Smooth muscle cell (in vitro differentiated cells): ENCODE measurements at regions not wholly inside any gene's neighbourhood (a gene's known extent, or its start where the extent isn't known, plus 50 kb on each side); places are given as distances from the start of the nearest gene placed in this dataset.

Experiments
- DNase-seq: peaks from one replicate; lab custom pipeline; 2025; ENCODE audit not compliant: unreplicated experiment; lab: John Stamatoyannopoulos, UW
- H2AFZ ChIP-seq: fragments of 200-600 bp; sonication (generic); 2 replicates; pipeline ENCODE4 v1.6.0; 2016; ENCODE audit warnings: antibody characterized with exemption, low read depth, mild to moderate bottlenecking
- H3F3A ChIP-seq: fragments of 200-600 bp; sonication (generic); 2 replicates; pipeline ENCODE4 v1.6.0; 2017; ENCODE audit warnings: antibody characterized with exemption, low read depth
- H3K27ac ChIP-seq: fragments of 200-600 bp; sonication (generic); 2 replicates; pipeline ENCODE4 v1.5.1; 2016; ENCODE audit warnings: low read depth, mild to moderate bottlenecking
- H3K27me3 ChIP-seq: fragments of 200-600 bp; sonication (generic); 2 replicates; pipeline ENCODE4 v1.6.1; 2016; ENCODE audit warnings: low read depth, mild to moderate bottlenecking
- H3K36me3 ChIP-seq: fragments of 200-600 bp; sonication (generic); 2 replicates; pipeline ENCODE4 v1.5.1; 2016; ENCODE audit warnings: low read depth
- H3K4me1 ChIP-seq: fragments of 200-600 bp; sonication (generic); 2 replicates; pipeline ENCODE4 v1.5.1; 2016; ENCODE audit warnings: low read depth
- H3K4me2 ChIP-seq: fragments of 200-600 bp; sonication (generic); 2 replicates; pipeline ENCODE4 v1.6.0; 2016; ENCODE audit warnings: mild to moderate bottlenecking
- H3K4me3 ChIP-seq: fragments of 200-600 bp; sonication (generic); 2 replicates; pipeline ENCODE4 v1.5.1; 2016; ENCODE audit warnings: mild to moderate bottlenecking
- H3K79me2 ChIP-seq: fragments of 200-600 bp; sonication (generic); 2 replicates; pipeline ENCODE4 v1.6.0; 2016; ENCODE audit warnings: low read depth, mild to moderate bottlenecking
- H3K9ac ChIP-seq: fragments of 200-600 bp; sonication (generic); 2 replicates; pipeline ENCODE4 v1.6.0; 2016; ENCODE audit warnings: low read depth
- H3K9me3 ChIP-seq: fragments of 200-600 bp; sonication (generic); replicated peaks from 2 replicates; pipeline ENCODE4 v1.5.1; 2016; ENCODE audit warnings: low read depth
- H4K20me1 ChIP-seq: fragments of 200-600 bp; sonication (generic); 2 replicates; pipeline ENCODE4 v1.6.0; 2016; ENCODE audit warnings: low read depth
- CTCF ChIP-seq: fragments of 200-600 bp; sonication (generic); IDR thresholded peaks from 2 replicates; pipeline ENCODE4 v1.5.1; 2017; ENCODE audit warnings: borderline replicate concordance, mild to moderate bottlenecking, antibody characterized with exemption; ENCODE audit not compliant: insufficient read depth, poor library complexity, severe bottlenecking
- WGBS: methylation state at CpG from one replicate; pipeline ENCODE4 v1.1.7; 2016; ENCODE audit warnings: low lambda C conversion rate; 5-methylcytosine and 5-hydroxymethylcytosine counted together

- Histone ChIP-seq H3K36me3 (no peaks in the 10 kb centered on the region), H3F3A (no peaks in the 10 kb centered on the region), H2AFZ (no peak overlapping the region), H3K27me3 (no peaks in the 10 kb centered on the region), H3K79me2 (no peaks in the 10 kb centered on the region), H4K20me1 (no peaks in the 10 kb centered on the region), H3K4me2 (no peak overlapping the region), H3K9ac (no peak overlapping the region), H3K27ac (no peak overlapping the region), H3K4me1 (peaks cover 12% of the 10 kb centered on the region), H3K4me3 (no peak overlapping the region), H3K9me3 (no peaks in the 10 kb centered on the region)
- TF ChIP-seq CTCF = no peak
- no peak for DNase-seq
- WGBS = 70% methylated on average over 3 of the region's 3 CpGs
These were observed 87.2 kb upstream of the KRAS start for GRCh38 chr12:25337916-25338315.

DNA sequence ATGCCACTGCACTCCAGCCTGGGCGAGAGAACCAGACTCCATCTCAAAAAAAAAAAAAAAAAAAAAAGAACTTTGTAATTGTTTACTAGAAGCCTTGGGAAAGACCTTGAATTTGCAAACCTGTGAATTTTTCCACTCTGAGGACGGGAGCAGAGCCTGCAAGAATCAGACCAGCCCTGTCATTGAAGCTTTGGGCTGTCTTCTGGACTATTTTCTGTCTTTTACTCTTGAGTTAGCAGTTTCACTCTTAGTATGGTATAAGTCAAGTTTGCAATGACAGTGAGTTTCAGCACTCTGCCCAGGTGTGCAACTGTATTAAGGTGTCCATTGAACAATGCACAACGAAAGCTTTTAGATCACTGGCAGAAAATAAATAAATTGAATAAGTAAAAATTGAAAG is 81.4 kb upstream of the KRAS start:
- TF ChIP-seq CTCF = no peak
- no peaks in the 10 kb centered on the region for H4K20me1 ChIP-seq
- H3K79me2 ChIP-seq = no peaks in the 10 kb centered on the region
- DNase-seq = no peak
- H3K4me1 ChIP-seq = peaks cover 12% of the 10 kb centered on the region
- no peak overlapping the region for H3K4me3 ChIP-seq
- H3K27ac ChIP-seq = no peak overlapping the region
- H3K9ac ChIP-seq = no peak overlapping the region
- H3K9me3 ChIP-seq = no peaks in the 10 kb centered on the region
- WGBS = 85% methylated on average over 3 of the region's 3 CpGs
- H2AFZ ChIP-seq = no peak overlapping the region
- no peak overlapping the region for H3K4me2 ChIP-seq
- H3K27me3 ChIP-seq = no peaks in the 10 kb centered on the region
- no peaks in the 10 kb centered on the region for H3F3A ChIP-seq
- H3K36me3 ChIP-seq = no peaks in the 10 kb centered on the region

- H3K4me2 ChIP-seq = no peak overlapping the region
- H4K20me1 ChIP-seq = no peaks in the 10 kb centered on the region
- no peak overlapping the region for H3K9ac ChIP-seq
- H3K27ac ChIP-seq = no peak overlapping the region
- no peaks in the 10 kb centered on the region for H3K27me3 ChIP-seq
- 58% methylated on average over 5 of the region's 5 CpGs for WGBS
- peaks cover 5% of the 10 kb centered on the region for H3F3A ChIP-seq
- no peaks in the 10 kb centered on the region for H3K79me2 ChIP-seq
- H3K4me1 ChIP-seq = peaks cover 1% of the 10 kb centered on the region
- no peaks in the 10 kb centered on the region for H3K36me3 ChIP-seq
- no peak for DNase-seq
- no peak overlapping the region for H2AFZ ChIP-seq
- no peaks in the 10 kb centered on the region for H3K9me3 ChIP-seq
- no peak for TF ChIP-seq CTCF
- H3K4me3 ChIP-seq = no peak overlapping the region
These were observed 77.5 kb upstream of the KRAS start for GRCh38 chr12:25328072-25328712.

DNA sequence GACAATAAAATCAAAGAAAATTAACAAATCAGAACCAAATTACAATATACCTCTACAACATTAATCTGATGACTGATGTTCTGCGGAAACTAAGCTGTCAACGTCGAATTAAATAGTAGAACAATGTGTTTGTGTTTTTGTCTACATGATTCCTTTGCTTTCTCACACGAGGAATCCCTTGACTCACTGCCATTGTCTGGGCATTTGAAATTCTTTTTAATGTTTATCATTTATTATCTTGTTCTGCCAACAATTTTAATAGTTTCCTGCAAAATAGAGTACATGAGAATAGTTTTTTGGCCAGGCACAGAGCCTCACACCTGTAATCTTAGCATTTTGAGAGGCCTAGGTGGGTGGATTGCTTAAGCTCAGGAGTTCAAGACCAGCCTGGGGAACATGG is 76.6 kb upstream of the KRAS start:
- Histone ChIP-seq H3K36me3 (no peaks in the 10 kb centered on the region), H3K4me2 (no peak overlapping the region)
- WGBS = 70% methylated on average over 4 of the region's 4 CpGs

More for the DNA sequence above, 76.6 kb upstream of the KRAS start:
- no peak for TF ChIP-seq CTCF
- Histone ChIP-seq H3K27me3 (no peaks in the 10 kb centered on the region), H3K79me2 (no peaks in the 10 kb centered on the region), H3K4me3 (no peak overlapping the region), H3K9ac (no peak overlapping the region), H2AFZ (no peak overlapping the region), H3F3A (peaks cover 12% of the 10 kb centered on the region), H3K27ac (no peak overlapping the region), H3K9me3 (no peaks in the 10 kb centered on the region), H4K20me1 (no peaks in the 10 kb centered on the region), H3K4me1 (peaks cover 4% of the 10 kb centered on the region)
- DNase-seq = no peak
